Heart right ventricle (tissue), 16 donors: ENCODE measurements at regions not wholly inside any gene's neighbourhood (a gene's known extent, or its start where the extent isn't known, plus 50 kb on each side); places are given as distances from the start of the nearest gene placed in this dataset.

Source experiments
- ATAC-seq, 8 donors: fragments of 200-7000 bp; cut with Tn5 transposase; one replicate each; pipeline ENCODE4 v1.9.1; 2020; ENCODE audit warnings: mild to moderate bottlenecking in 8 of 8, moderate library complexity in 8 of 8, moderate number of reproducible peaks in 1 of 8
- DNase-seq, 2 donors: peaks; one replicate each; pipeline ENCODE4 v3.0.0-alpha.2; 2020
- H3K27ac ChIP-seq, 10 donors: fragments of 200-600 bp; sonication (generic) in 2 of 10; one replicate each; pipeline versions ENCODE4 v1.5.0 to v1.8.0; 2020 to 2022; ENCODE audit warnings: mild to moderate bottlenecking in 3 of 10
- H3K27me3 ChIP-seq, 7 donors: fragments of 200-600 bp; one replicate each; pipeline ENCODE4 v1.8.0; 2021 to 2022; ENCODE audit warnings: mild to moderate bottlenecking in 2 of 7
- H3K36me3 ChIP-seq, 9 donors: fragments of 200-600 bp; sonication (generic) in 1 of 9; one replicate each; pipeline versions ENCODE4 v1.5.0 to v1.8.0; 2020 to 2022; ENCODE audit warnings: mild to moderate bottlenecking in 2 of 9
- H3K4me1 ChIP-seq, 9 donors: fragments of 200-600 bp; sonication (generic) in 1 of 9; one replicate each; pipeline versions ENCODE4 v1.5.0 to v1.8.0; 2020 to 2022; ENCODE audit warnings: mild to moderate bottlenecking in 4 of 9
- H3K4me3 ChIP-seq, 10 donors: fragments of 200-600 bp; sonication (generic) in 2 of 10; one replicate each; pipeline versions ENCODE4 v1.5.0 to v1.8.0; 2020 to 2022; ENCODE audit warnings: mild to moderate bottlenecking in 7 of 10, moderate library complexity in 2 of 10
- H3K9me3 ChIP-seq, 11 donors: fragments of 200-600 bp in 10 of 11; sonication (generic) in 2 of 11; one replicate each; pipeline versions ENCODE4 v1.5.0 to v1.8.0; 2013 to 2022; ENCODE audit warnings: mild to moderate bottlenecking in 2 of 11, control low read depth in 1 of 11, moderate library complexity in 1 of 11
- CTCF ChIP-seq, 9 donors: fragments of 200-600 bp; sonication (generic) in 2 of 9; IDR thresholded peaks; one replicate each; pipeline versions ENCODE4 v1.5.0 to v1.8.0; 2021 to 2022; ENCODE audit warnings: antibody characterized with exemption in 9 of 9, mild to moderate bottlenecking in 5 of 9, moderate library complexity in 1 of 9
- WGBS, 2 donors: extraction: QIAGEN DNeasy Blood & Tissue Kit; methylation state at CpG; one replicate each; pipeline ENCODE4 v1.1.7; 2013; ENCODE audit warnings: inconsistent platforms in 1 of 2; 5-methylcytosine and 5-hydroxymethylcytosine counted together
- intact Hi-C, 10 donors: fragments of 100-400 bp; cut with DNase I; formaldehyde crosslinking; loops; one replicate each; pipeline versions ENCODE4 v1.11.1 to v1.14.2; 2022
- donor health status: Arrhythmogenic right ventricular cardiomyopathy.
- donor health status: ischemic (EF 13 %, LVEDD 7.1; RV severe dilation, severe dysfunction).
- donor health status: healthy with polysubstance abuse.
- donor health status: DM: no; HTN: yes; CAD: no.
- donor health status: DM: no; HTN: no; CAD: no.
- donor health status: ischemic (EF 25% LVEDD 6.9; RV normal size, moderate dysfunction).
- donor health status: ischemic (EF 25% LVEDD 5.7; RV mildly dilated, moderate dysfunction).
- donor health status: healthy.
- donor health status: DM: yes; HTN: yes; CAD: no.
- donor health status: Ischemic cardiomyopathy.
- donor health status: ischemic (EF 35%, LVEDD 5.7; RV mildly dilated, moderate dysfunction).
- donor health status: nonischemic (EF 11% LVEDD 7.7; RV severe dilation, severe dysfunction).
- donor health status: DM: yes; HTN: yes; CAD: no.
- donor health status: PGD.
- donor health status: ischemic (EF 29% LVEDD 5.4; RV normal size, mild dysfunction).
- donor health status: nonischemic (EF 23%, LVEDD 6.1; RV moderate dilation, normal function).

- 83 to 92% methylated on average over 3 of the region's 3 CpGs for WGBS, 2 donors
- TF ChIP-seq CTCF (IDR thresholded peaks at IDR 0.05): no peak
Measured at GRCh38 chr7:89760690-89761089, 393.6 kb upstream of the STEAP1 start.

GRCh38 chr7:89761173-89761572 lies 393.1 kb upstream of the STEAP1 start:
- Histone ChIP-seq H3K9me3 (peaks cover 0 to 11% (median 0%) of the 10 kb centered on the region in 11 donors), H3K27ac (no peak overlapping the region), H3K4me1 (no peaks in the 10 kb centered on the region), H3K4me3 (no peak overlapping the region), H3K36me3 (no peaks in the 10 kb centered on the region), H3K27me3 (no peaks in the 10 kb centered on the region)
- TF ChIP-seq CTCF (IDR thresholded peaks at IDR 0.05): no peak
- intact Hi-C loops: no loop called here
- no peak for DNase-seq
- WGBS, 2 donors: 69 to 83% methylated on average over 1 of the region's 1 CpG
- peak in 1 of 8 donors; percentile 25 for ATAC-seq

More at GRCh38 chr7:89760690-89761089, 393.6 kb upstream of the STEAP1 start:
- intact Hi-C loops: no loop called here
- Histone ChIP-seq H3K27ac (no peak overlapping the region), H3K9me3 (peaks cover 0 to 9% (median 0%) of the 10 kb centered on the region in 11 donors), H3K27me3 (no peaks in the 10 kb centered on the region), H3K4me3 (no peak overlapping the region), H3K36me3 (no peaks in the 10 kb centered on the region), H3K4me1 (no peaks in the 10 kb centered on the region)
- DNase-seq: no peak
- ATAC-seq: no peak

GRCh38 chr7:89770161-89770560 lies 384.1 kb upstream of the STEAP1 start:
- DNase-seq (no peak), ATAC-seq (no peak)
- H3K27me3 ChIP-seq: no peaks in the 10 kb centered on the region
- no peaks in the 10 kb centered on the region for H3K36me3 ChIP-seq
- H3K9me3 ChIP-seq: peaks cover 0 to 9% (median 0%) of the 10 kb centered on the region in 11 donors
- no peak for TF ChIP-seq CTCF (IDR thresholded peaks at IDR 0.05)
- no peak overlapping the region for H3K4me3 ChIP-seq
- WGBS, 2 donors: 56 to 69% methylated on average over 4 of the region's 4 CpGs
- H3K4me1 ChIP-seq: no peaks in the 10 kb centered on the region
- H3K27ac ChIP-seq: no peak overlapping the region
- intact Hi-C loops: no loop called here

- intact Hi-C loops: no loop called here
- Histone ChIP-seq H3K27me3 (no peaks in the 10 kb centered on the region), H3K4me1 (no peaks in the 10 kb centered on the region), H3K4me3 (no peak overlapping the region), H3K36me3 (no peaks in the 10 kb centered on the region), H3K27ac (no peak overlapping the region), H3K9me3 (peaks cover 0 to 4% (median 0%) of the 10 kb centered on the region in 11 donors)
- DNase-seq: no peak
- no peak for ATAC-seq
- WGBS, 2 donors: 57 to 69% methylated on average over 3 of the region's 3 CpGs
- no peak for TF ChIP-seq CTCF (IDR thresholded peaks at IDR 0.05)
Measured at GRCh38 chr7:89771003-89771636, 383.1 kb upstream of the STEAP1 start.
